ENCODE measurements at regions not wholly inside any gene's neighbourhood (a gene's known extent, or its start where the extent isn't known, plus 50 kb on each side); places are given as distances from the start of the nearest gene placed in this dataset.

GRCh38 chr4:96052827-96053226, 212.9 kb downstream of the PDHA2 start:
- Histone ChIP-seq H3K9ac (ENCODE audit: low read length in 3 of 3) (no peak overlapping the region), H3K4me1 (ENCODE audit: control insufficient read depth in 2 of 3, insufficient read depth in 2 of 3, low read depth in 1 of 3, low read length in 3 of 3) (no peaks in the 10 kb centered on the region), H3K4me3 (ENCODE audit: low read length in 3 of 3) (no peak overlapping the region), H3K27ac (ENCODE audit: low read depth in 2 of 2, low read length in 2 of 2) (no peak overlapping the region), H3K27me3 (ENCODE audit: control insufficient read depth, insufficient read depth, low read length) (no peaks in the 10 kb centered on the region), H3K9me3 (ENCODE audit: control insufficient read depth in 2 of 3, insufficient read depth in 1 of 3, low read length in 3 of 3) (no peaks in the 10 kb centered on the region), H3K36me3 (ENCODE audit: control insufficient read depth in 2 of 3, insufficient read depth in 3 of 3, low read length in 3 of 3) (no peaks in the 10 kb centered on the region)
- DNase-seq, result no peak
- no peak for TF ChIP-seq CTCF (IDR thresholded peaks at IDR 0.05; ENCODE audit: borderline replicate concordance, extremely low read depth, insufficient read depth)
- FAIRE-seq, result no peak
- intact Hi-C loops (cut with DNase I), result no loop called here

- DNase-seq, result peak in 1 of 5 donors; percentile 35
- Histone ChIP-seq H3K27me3 (ENCODE audit: control insufficient read depth, insufficient read depth, low read length) (no peaks in the 10 kb centered on the region), H3K9me3 (ENCODE audit: control insufficient read depth in 2 of 3, insufficient read depth in 1 of 3, low read length in 3 of 3) (no peaks in the 10 kb centered on the region), H3K9ac (ENCODE audit: low read length in 3 of 3) (no peak overlapping the region), H3K36me3 (ENCODE audit: control insufficient read depth in 2 of 3, insufficient read depth in 3 of 3, low read length in 3 of 3) (no peaks in the 10 kb centered on the region), H3K4me1 (ENCODE audit: control insufficient read depth in 2 of 3, insufficient read depth in 2 of 3, low read depth in 1 of 3, low read length in 3 of 3) (no peaks in the 10 kb centered on the region), H3K27ac (ENCODE audit: low read depth in 2 of 2, low read length in 2 of 2) (no peak overlapping the region), H3K4me3 (ENCODE audit: low read length in 3 of 3) (no peak overlapping the region)
- intact Hi-C loops (cut with DNase I), result no loop called here
- FAIRE-seq, result no peak
- TF ChIP-seq CTCF (IDR thresholded peaks at IDR 0.05; ENCODE audit: borderline replicate concordance, extremely low read depth, insufficient read depth), result no peak
Observed at GRCh38 chr4:96056346-96056934, 216.5 kb downstream of the PDHA2 start.

GRCh38 chr4:96063639-96064038, 223.7 kb downstream of the PDHA2 start:
- Histone ChIP-seq H3K4me3 (ENCODE audit: low read length in 3 of 3) (no peak overlapping the region), H3K9me3 (ENCODE audit: control insufficient read depth in 2 of 3, insufficient read depth in 1 of 3, low read length in 3 of 3) (no peaks in the 10 kb centered on the region), H3K27me3 (ENCODE audit: control insufficient read depth, insufficient read depth, low read length) (no peaks in the 10 kb centered on the region), H3K9ac (ENCODE audit: low read length in 3 of 3) (no peak overlapping the region), H3K4me1 (ENCODE audit: control insufficient read depth in 2 of 3, insufficient read depth in 2 of 3, low read depth in 1 of 3, low read length in 3 of 3) (no peaks in the 10 kb centered on the region), H3K27ac (ENCODE audit: low read depth in 2 of 2, low read length in 2 of 2) (no peak overlapping the region), H3K36me3 (ENCODE audit: control insufficient read depth in 2 of 3, insufficient read depth in 3 of 3, low read length in 3 of 3) (no peaks in the 10 kb centered on the region)
- no peak for TF ChIP-seq CTCF (IDR thresholded peaks at IDR 0.05; ENCODE audit: borderline replicate concordance, extremely low read depth, insufficient read depth)
- FAIRE-seq (no peak), DNase-seq (no peak)
- intact Hi-C loops (cut with DNase I), result no loop called here

- no peak for FAIRE-seq
- Histone ChIP-seq H3K36me3 (ENCODE audit: control insufficient read depth in 2 of 3, insufficient read depth in 3 of 3, low read length in 3 of 3) (no peaks in the 10 kb centered on the region), H3K27ac (ENCODE audit: low read depth in 2 of 2, low read length in 2 of 2) (no peak overlapping the region), H3K9me3 (ENCODE audit: control insufficient read depth in 2 of 3, insufficient read depth in 1 of 3, low read length in 3 of 3) (no peaks in the 10 kb centered on the region), H3K4me1 (ENCODE audit: control insufficient read depth in 2 of 3, insufficient read depth in 2 of 3, low read depth in 1 of 3, low read length in 3 of 3) (no peaks in the 10 kb centered on the region), H3K4me3 (ENCODE audit: low read length in 3 of 3) (no peak overlapping the region), H3K9ac (ENCODE audit: low read length in 3 of 3) (no peak overlapping the region), H3K27me3 (ENCODE audit: control insufficient read depth, insufficient read depth, low read length) (no peaks in the 10 kb centered on the region)
- intact Hi-C loops (cut with DNase I), result no loop called here
- DNase-seq, result no peak
- TF ChIP-seq CTCF (IDR thresholded peaks at IDR 0.05; ENCODE audit: borderline replicate concordance, extremely low read depth, insufficient read depth), result no peak
Observed at GRCh38 chr4:96073461-96073860, 233.6 kb downstream of the PDHA2 start.

All from kidney (tissue), 13 donors.